Upper lobe of left lung (tissue), 4 donors: ENCODE measurements at regions not wholly inside any gene's neighbourhood (a gene's known extent, or its start where the extent isn't known, plus 50 kb on each side); places are given as distances from the start of the nearest gene placed in this dataset.

ENCODE experiments used
- POLR2A ChIP-seq, 4 donors: fragments of 450-650 bp; IDR thresholded peaks; one replicate each; pipeline ENCODE4 v1.5.1; 2016 to 2017; ENCODE audit warnings: antibody characterized with exemption in 4 of 4, mild to moderate bottlenecking in 2 of 4
- POLR2AphosphoS5 ChIP-seq, 2 donors: sonication (generic); formaldehyde crosslinking; IDR thresholded peaks; one replicate each; pipeline ENCODE4 v1.5.1; 2017; ENCODE audit warnings: antibody characterized with exemption in 2 of 2
- TF ChIP-seq, protein P1 (sequence below), 6 experiments: fragments of 450-650 bp in 4 of 6; fragments of 200-600 bp in 2 of 6; sonication (generic) in 2 of 6; IDR thresholded peaks; one replicate each; pipeline ENCODE4 v1.5.1; 2016 to 2019; ENCODE audit warnings: antibody characterized with exemption in 6 of 6

DNA sequence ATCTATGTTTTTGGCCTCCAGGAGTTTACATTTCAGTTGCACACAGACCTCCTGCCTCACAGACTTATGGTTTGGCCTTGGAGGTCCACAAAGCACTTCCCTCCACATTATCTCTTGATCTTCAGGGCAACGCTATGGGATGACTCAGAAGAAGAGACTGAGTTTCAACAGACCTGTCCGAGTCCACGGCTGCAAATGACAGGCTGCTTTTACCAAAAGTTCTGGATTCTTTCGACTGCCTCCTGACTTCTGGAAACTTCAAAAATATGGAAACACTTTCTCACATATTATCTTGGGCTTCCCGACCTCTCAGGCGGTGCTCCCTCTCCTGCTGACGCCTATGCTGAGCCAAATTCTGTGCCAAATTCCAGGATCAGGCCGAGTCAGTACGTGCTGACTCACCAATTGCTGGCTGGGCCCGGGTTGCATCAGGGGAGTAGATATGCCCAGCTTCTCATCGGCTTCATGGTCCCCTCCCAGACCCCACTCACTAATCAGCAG is 190.2 kb downstream of the BMP7 start:
- TF ChIP-seq, protein P1, sequence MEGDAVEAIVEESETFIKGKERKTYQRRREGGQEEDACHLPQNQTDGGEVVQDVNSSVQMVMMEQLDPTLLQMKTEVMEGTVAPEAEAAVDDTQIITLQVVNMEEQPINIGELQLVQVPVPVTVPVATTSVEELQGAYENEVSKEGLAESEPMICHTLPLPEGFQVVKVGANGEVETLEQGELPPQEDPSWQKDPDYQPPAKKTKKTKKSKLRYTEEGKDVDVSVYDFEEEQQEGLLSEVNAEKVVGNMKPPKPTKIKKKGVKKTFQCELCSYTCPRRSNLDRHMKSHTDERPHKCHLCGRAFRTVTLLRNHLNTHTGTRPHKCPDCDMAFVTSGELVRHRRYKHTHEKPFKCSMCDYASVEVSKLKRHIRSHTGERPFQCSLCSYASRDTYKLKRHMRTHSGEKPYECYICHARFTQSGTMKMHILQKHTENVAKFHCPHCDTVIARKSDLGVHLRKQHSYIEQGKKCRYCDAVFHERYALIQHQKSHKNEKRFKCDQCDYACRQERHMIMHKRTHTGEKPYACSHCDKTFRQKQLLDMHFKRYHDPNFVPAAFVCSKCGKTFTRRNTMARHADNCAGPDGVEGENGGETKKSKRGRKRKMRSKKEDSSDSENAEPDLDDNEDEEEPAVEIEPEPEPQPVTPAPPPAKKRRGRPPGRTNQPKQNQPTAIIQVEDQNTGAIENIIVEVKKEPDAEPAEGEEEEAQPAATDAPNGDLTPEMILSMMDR (IDR thresholded peaks at IDR 0.05) = no peak
- TF ChIP-seq POLR2AphosphoS5 (IDR thresholded peaks at IDR 0.05) (no peak), POLR2A (IDR thresholded peaks at IDR 0.05) (no peak)
